Natural killer cell (primary cell): ENCODE measurements at regions not wholly inside any gene's neighbourhood (a gene's known extent, or its start where the extent isn't known, plus 50 kb on each side); places are given as distances from the start of the nearest gene placed in this dataset.

Source experiments
- ATAC-seq, 3 donors: fragments of 150-1000 bp in 2 of 3; fragments of 200-7000 bp in 1 of 3; cut with Tn5 transposase; 1 replicate in 1 of 3; 2 replicates in 2 of 3; pipeline ENCODE4 v1.10.0; 2021; ENCODE audit warnings: mild to moderate bottlenecking in 2 of 3, moderate library complexity in 2 of 3
- DNase-seq, 2 donors: peaks; one replicate each; pipeline versions ENCODE4 v3.0.0 to v3.0.0-alpha.2; 2013 to 2021; ENCODE audit warnings: mixed read lengths in 1 of 2
- H3K27ac ChIP-seq: one replicate; pipeline ENCODE4 v1.5.1; 2013; ENCODE audit warnings: mild to moderate bottlenecking, low read length
- H3K27me3 ChIP-seq: one replicate; pipeline ENCODE4 v1.6.1; 2013; ENCODE audit warnings: low read length; ENCODE audit not compliant: control insufficient read depth, insufficient read depth
- H3K36me3 ChIP-seq: one replicate; pipeline ENCODE4 v1.6.1; 2013; ENCODE audit warnings: low read length; ENCODE audit not compliant: control insufficient read depth, insufficient read depth
- H3K4me1 ChIP-seq: one replicate; pipeline ENCODE4 v1.6.1; 2013; ENCODE audit warnings: low read length; ENCODE audit not compliant: control insufficient read depth, insufficient read depth
- H3K4me3 ChIP-seq: one replicate; pipeline ENCODE4 v1.5.1; 2013; ENCODE audit warnings: low read length
- H3K9me3 ChIP-seq: one replicate; pipeline ENCODE4 v1.6.1; 2013; ENCODE audit warnings: low read length; ENCODE audit not compliant: control insufficient read depth, insufficient read depth
- H3K27ac Mint-ChIP-seq, 2 donors: one replicate each; pipeline ENCODE4 v1.8.0; 2022; ENCODE audit warnings: mild to moderate bottlenecking in 2 of 2, mixed read lengths in 2 of 2, moderate library complexity in 1 of 2
- H3K27me3 Mint-ChIP-seq, 2 donors: one replicate each; pipeline ENCODE4 v1.8.0; 2022; ENCODE audit warnings: low read depth in 2 of 2, mixed read lengths in 2 of 2
- H3K36me3 Mint-ChIP-seq: one replicate; pipeline ENCODE4 v1.8.0; 2022; ENCODE audit warnings: mixed read lengths
- H3K4me1 Mint-ChIP-seq, 2 donors: one replicate each; pipeline ENCODE4 v1.8.0; 2022; ENCODE audit warnings: mixed read lengths in 2 of 2
- H3K4me3 Mint-ChIP-seq: one replicate; pipeline ENCODE4 v1.8.0; 2022; ENCODE audit warnings: mild to moderate bottlenecking, moderate library complexity, mixed read lengths
- H3K9me3 Mint-ChIP-seq, 2 donors: one replicate each; pipeline ENCODE4 v1.8.0; 2022; ENCODE audit warnings: mixed read lengths in 2 of 2
- WGBS: methylation state at CpG from one replicate; pipeline ENCODE4 v1.1.7; 2013; ENCODE audit warnings: missing lambda C conversion rate; ENCODE audit not compliant: insufficient coverage; 5-methylcytosine and 5-hydroxymethylcytosine counted together
- intact Hi-C: fragments of 100-400 bp; cut with micrococcal nuclease; formaldehyde crosslinking; loops from one replicate; pipeline ENCODE4 v1.14.2; 2022
- TF ChIP-seq, protein P1 (sequence below): fragments of 200-600 bp; IDR thresholded peaks from one replicate; pipeline ENCODE4 v1.8.0; 2022; ENCODE audit warnings: antibody characterized with exemption

GRCh38 chr9:103361906-103362305 is 366.8 kb downstream of the CYLC2 start:
- intact Hi-C loops: no loop called here
- DNase-seq (no peak), ATAC-seq (no peak)
- Histone ChIP-seq H3K9me3 (no peaks in the 10 kb centered on the region), H3K27me3 (no peaks in the 10 kb centered on the region), H3K4me3 (no peak overlapping the region), H3K4me1 (no peaks in the 10 kb centered on the region), H3K27ac (no peak overlapping the region), H3K36me3 (no peaks in the 10 kb centered on the region)
- no peaks in the 10 kb centered on the region for H3K4me1 Mint-ChIP-seq
- H3K27me3 Mint-ChIP-seq: no peaks in the 10 kb centered on the region
- no peak overlapping the region for H3K4me3 Mint-ChIP-seq
- no peaks in the 10 kb centered on the region for H3K36me3 Mint-ChIP-seq
- TF ChIP-seq, protein P1, sequence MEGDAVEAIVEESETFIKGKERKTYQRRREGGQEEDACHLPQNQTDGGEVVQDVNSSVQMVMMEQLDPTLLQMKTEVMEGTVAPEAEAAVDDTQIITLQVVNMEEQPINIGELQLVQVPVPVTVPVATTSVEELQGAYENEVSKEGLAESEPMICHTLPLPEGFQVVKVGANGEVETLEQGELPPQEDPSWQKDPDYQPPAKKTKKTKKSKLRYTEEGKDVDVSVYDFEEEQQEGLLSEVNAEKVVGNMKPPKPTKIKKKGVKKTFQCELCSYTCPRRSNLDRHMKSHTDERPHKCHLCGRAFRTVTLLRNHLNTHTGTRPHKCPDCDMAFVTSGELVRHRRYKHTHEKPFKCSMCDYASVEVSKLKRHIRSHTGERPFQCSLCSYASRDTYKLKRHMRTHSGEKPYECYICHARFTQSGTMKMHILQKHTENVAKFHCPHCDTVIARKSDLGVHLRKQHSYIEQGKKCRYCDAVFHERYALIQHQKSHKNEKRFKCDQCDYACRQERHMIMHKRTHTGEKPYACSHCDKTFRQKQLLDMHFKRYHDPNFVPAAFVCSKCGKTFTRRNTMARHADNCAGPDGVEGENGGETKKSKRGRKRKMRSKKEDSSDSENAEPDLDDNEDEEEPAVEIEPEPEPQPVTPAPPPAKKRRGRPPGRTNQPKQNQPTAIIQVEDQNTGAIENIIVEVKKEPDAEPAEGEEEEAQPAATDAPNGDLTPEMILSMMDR: no peak
- H3K27ac Mint-ChIP-seq: no peak overlapping the region
- peaks cover 16 to 19% of the 10 kb centered on the region in 2 donors for H3K9me3 Mint-ChIP-seq

DNA sequence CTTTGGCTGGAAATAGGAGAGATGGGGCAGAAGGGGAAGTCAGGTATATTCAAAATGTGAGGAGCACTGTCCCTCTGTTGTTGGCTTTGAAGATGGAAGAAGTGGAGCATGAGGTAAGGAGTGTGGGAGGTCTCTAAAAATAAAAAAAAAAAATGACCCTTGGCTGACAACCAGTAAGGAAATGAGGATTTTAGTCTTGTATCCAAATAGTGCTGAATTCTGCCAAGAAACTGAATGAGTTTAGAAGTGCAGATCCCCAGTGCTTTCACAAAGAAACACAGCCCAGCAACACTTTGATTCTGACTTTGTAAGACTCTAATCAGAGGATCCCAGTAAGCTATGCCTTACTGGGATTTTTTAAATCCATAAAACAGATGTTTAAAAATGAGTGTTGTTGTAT is 367.9 kb downstream of the CYLC2 start:
- H3K27ac Mint-ChIP-seq: no peak overlapping the region
- no peaks in the 10 kb centered on the region for H3K27me3 Mint-ChIP-seq
- Histone ChIP-seq H3K27me3 (no peaks in the 10 kb centered on the region), H3K36me3 (no peaks in the 10 kb centered on the region), H3K4me1 (no peaks in the 10 kb centered on the region), H3K27ac (no peak overlapping the region), H3K4me3 (no peak overlapping the region), H3K9me3 (no peaks in the 10 kb centered on the region)
- ATAC-seq: no peak
- intact Hi-C loops: no loop called here
- H3K4me1 Mint-ChIP-seq: no peaks in the 10 kb centered on the region
- DNase-seq: no peak
- no peaks in the 10 kb centered on the region for H3K36me3 Mint-ChIP-seq
- H3K9me3 Mint-ChIP-seq: peaks cover 16 to 19% of the 10 kb centered on the region in 2 donors
- TF ChIP-seq, protein P1: no peak
- no peak overlapping the region for H3K4me3 Mint-ChIP-seq

- no peak for ATAC-seq
- Mint-ChIP-seq H3K4me3 (no peak overlapping the region), H3K36me3 (no peaks in the 10 kb centered on the region), H3K27ac (no peak overlapping the region), H3K9me3 (peaks cover 15 to 22% of the 10 kb centered on the region in 2 donors), H3K4me1 (no peaks in the 10 kb centered on the region), H3K27me3 (no peaks in the 10 kb centered on the region)
- no peaks in the 10 kb centered on the region for H3K36me3 ChIP-seq
- 46% methylated on average over 2 of the region's 2 CpGs for WGBS
- H3K4me1 ChIP-seq: no peaks in the 10 kb centered on the region
- TF ChIP-seq, protein P1: no peak
- DNase-seq: no peak
- intact Hi-C loops: no loop called here
- H3K4me3 ChIP-seq: no peak overlapping the region
- no peak overlapping the region for H3K27ac ChIP-seq
- no peaks in the 10 kb centered on the region for H3K9me3 ChIP-seq
- no peaks in the 10 kb centered on the region for H3K27me3 ChIP-seq
Measured at GRCh38 chr9:103364753-103365152, 369.6 kb downstream of the CYLC2 start.

GRCh38 chr9:103371152-103371551 is 376.0 kb downstream of the CYLC2 start:
- no peaks in the 10 kb centered on the region for H3K36me3 ChIP-seq
- Mint-ChIP-seq H3K4me3 (no peak overlapping the region), H3K36me3 (no peaks in the 10 kb centered on the region), H3K27me3 (no peaks in the 10 kb centered on the region), H3K9me3 (peaks cover 8 to 10% of the 10 kb centered on the region in 2 donors), H3K4me1 (no peaks in the 10 kb centered on the region), H3K27ac (no peak overlapping the region)
- WGBS: 92% methylated on average over 4 of the region's 5 CpGs
- no peaks in the 10 kb centered on the region for H3K9me3 ChIP-seq
- intact Hi-C loops: no loop called here
- H3K27me3 ChIP-seq: no peaks in the 10 kb centered on the region
- H3K4me3 ChIP-seq: no peak overlapping the region
- DNase-seq (no peak), ATAC-seq (no peak)
- H3K4me1 ChIP-seq: no peaks in the 10 kb centered on the region
- H3K27ac ChIP-seq: no peak overlapping the region
- TF ChIP-seq, protein P1: no peak
